ENCODE measurements at regions not wholly inside any gene's neighbourhood (a gene's known extent, or its start where the extent isn't known, plus 50 kb on each side); places are given as distances from the start of the nearest gene placed in this dataset.
"Not testable (repeated sequence)": the region's sequence is repeated elsewhere in the genome, so short reads cannot be mapped to it uniquely, and the experiment has no call there.

DNA sequence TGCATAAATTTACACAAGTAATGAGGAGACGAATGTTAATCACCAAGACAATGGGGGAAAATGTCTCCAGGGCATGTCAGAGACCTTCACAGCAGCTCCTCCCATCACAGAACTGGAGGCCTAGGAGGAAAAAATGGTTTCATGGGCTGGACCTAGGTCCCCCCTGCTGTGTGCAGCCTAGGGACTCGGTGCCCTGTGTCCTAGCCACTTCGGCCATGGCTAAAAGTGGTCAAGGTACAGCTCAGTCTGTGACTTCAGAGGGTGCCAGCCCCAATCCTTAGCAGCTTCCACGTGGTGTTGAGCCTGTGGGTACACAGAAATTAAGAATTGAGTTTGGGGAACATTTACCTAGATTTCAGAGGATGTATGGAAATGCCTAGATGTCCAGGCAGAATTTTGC, 152.2 kb upstream of the KCNJ3 start:
- TF ChIP-seq POLR2A (IDR thresholded peaks at IDR 0.05; ENCODE audit: low read depth, low read length) (no peak), TAF1 (IDR thresholded peaks at IDR 0.05; ENCODE audit: low read depth, low read length) (no peak), POLR2AphosphoS5 (IDR thresholded peaks at IDR 0.05; ENCODE audit: low read depth, low read length) (no peak), POU2F2 (IDR thresholded peaks at IDR 0.05; ENCODE audit: low read depth, low read length) (no peak), SPI1 (IDR thresholded peaks at IDR 0.05; ENCODE audit: low read depth, low read length) (no peak), PAX5 (IDR thresholded peaks at IDR 0.05; ENCODE audit: insufficient read depth, low read length, severe bottlenecking) (no peak)
- no peak for DNase-seq (ENCODE audit: insufficient read length, low spot score)
- FAIRE-seq: no peak

DNA sequence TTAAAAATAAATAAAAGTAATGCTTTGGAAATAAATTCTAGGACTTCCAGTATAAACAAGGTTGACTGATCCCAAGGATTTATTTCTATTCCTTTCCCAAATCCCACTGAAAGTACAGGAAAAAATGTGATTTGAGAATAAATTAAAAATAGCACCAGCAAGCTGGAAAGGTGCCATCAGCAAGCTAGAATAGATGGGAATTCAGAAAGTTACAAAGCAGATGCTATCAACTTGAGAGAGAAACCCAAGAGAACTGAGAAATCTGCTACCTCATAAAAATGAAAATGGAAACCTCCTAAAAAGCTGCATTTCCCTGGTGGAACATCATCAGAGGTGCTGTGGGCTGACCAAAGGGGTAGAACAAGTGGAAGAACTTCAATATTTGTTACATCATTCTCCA, 148.6 kb upstream of the KCNJ3 start:
- FAIRE-seq (no peak), DNase-seq (ENCODE audit: insufficient read length, low spot score) (no peak)
- TF ChIP-seq SPI1 (IDR thresholded peaks at IDR 0.05; ENCODE audit: low read depth, low read length) (no peak), POU2F2 (IDR thresholded peaks at IDR 0.05; ENCODE audit: low read depth, low read length) (no peak), PAX5 (IDR thresholded peaks at IDR 0.05; ENCODE audit: insufficient read depth, low read length, severe bottlenecking) (no peak), POLR2AphosphoS5 (IDR thresholded peaks at IDR 0.05; ENCODE audit: low read depth, low read length) (no peak), TAF1 (IDR thresholded peaks at IDR 0.05; ENCODE audit: low read depth, low read length) (no peak), POLR2A (IDR thresholded peaks at IDR 0.05; ENCODE audit: low read depth, low read length) (no peak)

DNA sequence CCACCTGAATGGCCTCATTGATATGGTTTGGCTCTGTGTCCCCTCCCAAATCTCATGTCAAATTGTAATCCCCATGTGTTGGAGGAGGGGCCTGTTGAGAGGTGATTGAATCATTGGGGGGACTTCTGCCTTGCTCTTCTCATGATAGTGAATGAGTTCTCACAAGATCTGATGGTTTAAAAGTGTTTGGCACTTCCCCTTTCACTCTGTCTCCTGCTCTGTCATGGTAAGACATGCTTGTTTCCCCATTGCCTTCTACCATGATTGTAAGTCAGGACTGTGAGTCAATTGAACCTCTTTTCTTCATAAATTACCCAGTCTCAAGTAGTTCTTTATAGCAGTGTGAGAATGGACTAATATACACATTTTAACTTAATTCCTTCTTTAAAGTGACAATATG, 146.8 kb upstream of the KCNJ3 start:
- no peak for TF ChIP-seq POU2F2 (IDR thresholded peaks at IDR 0.05; ENCODE audit: low read depth, low read length)
- peak; percentile 53 for TF ChIP-seq SPI1 (IDR thresholded peaks at IDR 0.05; ENCODE audit: low read depth, low read length)
- FAIRE-seq: no peak
- no peak for DNase-seq (ENCODE audit: insufficient read length, low spot score)

DNA sequence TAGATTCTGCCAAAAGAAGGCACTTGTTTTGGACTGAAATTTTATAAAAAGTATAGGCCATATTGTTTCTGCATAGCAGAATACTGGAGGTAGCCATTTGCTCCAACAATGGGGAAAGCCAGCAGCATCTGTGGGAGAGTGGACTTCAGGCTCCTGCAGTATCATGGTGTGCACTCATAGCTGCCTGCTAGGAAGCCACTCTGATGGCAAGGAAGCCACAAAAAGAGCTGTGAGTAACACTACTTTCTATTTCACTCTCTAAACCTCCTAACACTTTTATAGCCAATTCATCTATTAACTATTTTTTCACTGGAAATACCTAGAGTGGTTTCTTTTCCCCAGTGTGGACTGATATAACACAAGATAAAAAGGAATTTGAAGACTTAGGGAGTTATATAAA, 144.4 kb upstream of the KCNJ3 start:
- FAIRE-seq (no peak), DNase-seq (ENCODE audit: insufficient read length, low spot score) (no peak)
- no peak for TF ChIP-seq SPI1 (IDR thresholded peaks at IDR 0.05; ENCODE audit: low read depth, low read length)
- TF ChIP-seq POU2F2 (IDR thresholded peaks at IDR 0.05; ENCODE audit: low read depth, low read length): no peak
- no peak for TF ChIP-seq TAF1 (IDR thresholded peaks at IDR 0.05; ENCODE audit: low read depth, low read length)
- TF ChIP-seq POLR2AphosphoS5 (IDR thresholded peaks at IDR 0.05; ENCODE audit: low read depth, low read length): no peak

DNA sequence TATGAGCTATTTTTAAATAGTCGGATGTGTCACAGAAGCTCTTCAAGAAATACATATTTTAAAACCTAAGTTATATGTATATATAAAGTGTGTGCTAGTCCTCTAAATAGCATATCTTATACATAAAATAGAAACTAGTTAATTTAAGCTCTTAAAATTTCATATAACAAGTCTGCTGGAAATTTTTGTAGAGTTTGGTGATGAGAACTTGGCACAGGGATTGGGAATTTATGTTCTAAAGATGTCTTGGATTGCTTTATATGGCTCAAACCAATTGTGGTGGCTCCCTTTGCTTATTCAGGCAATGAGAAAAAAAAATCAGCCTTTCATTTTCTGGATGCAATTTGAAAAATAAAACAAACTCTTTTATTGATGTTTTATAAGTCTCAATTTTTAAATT, 142.8 kb upstream of the KCNJ3 start:
- DNase-seq (ENCODE audit: insufficient read length, low spot score) (no peak), FAIRE-seq (no peak)
- TF ChIP-seq PAX5 (IDR thresholded peaks at IDR 0.05; ENCODE audit: insufficient read depth, low read length, severe bottlenecking) (no peak), SPI1 (IDR thresholded peaks at IDR 0.05; ENCODE audit: low read depth, low read length) (no peak), POLR2AphosphoS5 (IDR thresholded peaks at IDR 0.05; ENCODE audit: low read depth, low read length) (no peak), POLR2A (IDR thresholded peaks at IDR 0.05; ENCODE audit: low read depth, low read length) (no peak), POU2F2 (IDR thresholded peaks at IDR 0.05; ENCODE audit: low read depth, low read length) (no peak), TAF1 (IDR thresholded peaks at IDR 0.05; ENCODE audit: low read depth, low read length) (no peak)

DNA sequence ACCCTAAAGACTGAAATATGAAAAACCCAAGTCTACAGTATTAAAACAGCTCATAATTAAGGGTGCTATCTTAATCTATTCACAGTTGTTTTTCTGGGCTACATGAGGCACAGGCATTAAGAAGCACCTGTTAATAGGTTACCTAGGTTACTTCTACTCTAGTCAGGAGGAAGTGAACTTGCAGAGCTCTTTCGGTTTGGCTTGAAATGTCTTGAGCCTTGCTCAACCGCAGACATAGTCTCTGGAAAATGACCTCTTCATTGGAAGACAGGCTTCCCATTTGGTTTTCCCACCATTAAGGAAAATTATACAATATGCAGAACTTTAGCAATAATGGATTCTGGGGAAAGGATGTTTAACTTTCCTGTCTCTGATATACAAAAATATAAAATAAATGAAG, 142.3 kb upstream of the KCNJ3 start:
- no peak for TF ChIP-seq POLR2A (IDR thresholded peaks at IDR 0.05; ENCODE audit: low read depth, low read length)
- TF ChIP-seq POU2F2 (IDR thresholded peaks at IDR 0.05; ENCODE audit: low read depth, low read length): no peak
- no peak for TF ChIP-seq SPI1 (IDR thresholded peaks at IDR 0.05; ENCODE audit: low read depth, low read length)
- TF ChIP-seq POLR2AphosphoS5 (IDR thresholded peaks at IDR 0.05; ENCODE audit: low read depth, low read length): no peak
- TF ChIP-seq PAX5 (IDR thresholded peaks at IDR 0.05; ENCODE audit: insufficient read depth, low read length, severe bottlenecking): no peak
- no peak for TF ChIP-seq TAF1 (IDR thresholded peaks at IDR 0.05; ENCODE audit: low read depth, low read length)
- DNase-seq (ENCODE audit: insufficient read length, low spot score) (no peak), FAIRE-seq (no peak)

DNA sequence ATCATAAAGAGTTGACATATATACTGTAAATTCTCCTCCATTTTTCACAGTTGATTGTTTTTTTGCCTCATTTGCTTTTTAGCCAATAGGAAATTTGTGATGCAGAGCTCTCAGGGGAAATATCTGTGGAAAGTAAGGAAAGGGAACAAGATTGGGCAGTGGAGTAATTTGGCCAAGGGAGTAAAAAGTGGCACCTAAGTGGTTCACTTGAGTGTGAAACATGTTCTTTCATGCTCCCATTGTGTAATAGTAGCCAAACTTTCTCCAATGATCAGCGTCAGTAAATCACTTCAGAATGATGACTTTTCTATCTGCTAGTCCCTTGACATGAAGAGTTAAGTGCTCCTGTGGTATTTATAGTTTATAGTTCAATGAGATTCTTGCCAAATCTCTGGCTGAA, 141.9 kb upstream of the KCNJ3 start:
- FAIRE-seq (no peak), DNase-seq (ENCODE audit: insufficient read length, low spot score) (no peak)
- TF ChIP-seq TAF1 (IDR thresholded peaks at IDR 0.05; ENCODE audit: low read depth, low read length) (no peak), POU2F2 (IDR thresholded peaks at IDR 0.05; ENCODE audit: low read depth, low read length) (no peak)

DNA sequence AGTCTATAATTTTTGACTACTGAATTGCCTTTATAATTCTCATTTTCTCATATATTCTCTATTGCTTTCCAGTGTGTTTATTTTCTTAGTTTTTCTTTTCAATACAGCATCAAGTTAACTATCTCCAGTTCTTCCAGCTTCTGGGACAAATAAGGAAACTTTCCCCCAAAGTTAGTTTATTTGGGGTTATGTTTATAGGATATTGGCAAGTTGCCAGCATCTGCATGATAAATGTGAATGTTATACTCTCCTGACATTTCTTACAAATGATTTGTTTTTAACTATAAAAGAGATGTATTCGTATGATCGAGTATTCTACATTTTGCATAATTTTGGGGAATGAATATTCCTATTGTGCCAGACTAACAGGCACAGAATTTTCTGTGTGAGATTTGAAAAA, 140.6 kb upstream of the KCNJ3 start:
- FAIRE-seq: no peak
- TF ChIP-seq TAF1 (IDR thresholded peaks at IDR 0.05; ENCODE audit: low read depth, low read length): no peak
- TF ChIP-seq POLR2A (IDR thresholded peaks at IDR 0.05; ENCODE audit: low read depth, low read length): no peak
- no peak for TF ChIP-seq POLR2AphosphoS5 (IDR thresholded peaks at IDR 0.05; ENCODE audit: low read depth, low read length)
- no peak for TF ChIP-seq SPI1 (IDR thresholded peaks at IDR 0.05; ENCODE audit: low read depth, low read length)
- TF ChIP-seq PAX5 (IDR thresholded peaks at IDR 0.05; ENCODE audit: insufficient read depth, low read length, severe bottlenecking): no peak
- no peak for TF ChIP-seq POU2F2 (IDR thresholded peaks at IDR 0.05; ENCODE audit: low read depth, low read length)
- DNase-seq (ENCODE audit: insufficient read length, low spot score): no peak

DNA sequence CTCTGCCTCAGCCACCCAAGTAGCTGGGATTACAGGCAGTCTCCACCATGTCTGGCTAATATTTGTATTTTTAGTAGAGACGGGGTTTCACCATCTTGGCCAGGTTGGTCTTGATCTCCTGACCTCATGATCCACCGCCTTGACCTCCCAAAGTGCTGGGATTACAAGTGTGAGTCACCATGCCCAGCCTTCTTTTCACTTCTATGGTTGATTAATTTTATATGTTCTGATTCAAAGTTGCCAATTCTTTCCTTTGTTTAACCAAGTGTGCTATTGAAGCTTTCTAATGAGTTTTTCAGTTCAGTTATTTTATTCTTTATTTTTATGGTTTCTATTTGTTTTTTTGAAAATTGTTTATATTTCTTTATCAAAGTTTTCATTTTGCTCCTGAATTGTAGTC, 133.1 kb upstream of the KCNJ3 start:
- DNase-seq (ENCODE audit: insufficient read length, low spot score): no peak
- FAIRE-seq: no peak
- TF ChIP-seq POLR2A (IDR thresholded peaks at IDR 0.05; ENCODE audit: low read depth, low read length) (no peak), POLR2AphosphoS5 (IDR thresholded peaks at IDR 0.05; ENCODE audit: low read depth, low read length) (no peak), SPI1 (IDR thresholded peaks at IDR 0.05; ENCODE audit: low read depth, low read length) (no peak), TAF1 (IDR thresholded peaks at IDR 0.05; ENCODE audit: low read depth, low read length) (no peak), POU2F2 (IDR thresholded peaks at IDR 0.05; ENCODE audit: low read depth, low read length) (no peak), PAX5 (IDR thresholded peaks at IDR 0.05; ENCODE audit: insufficient read depth, low read length, severe bottlenecking) (no peak)

DNA sequence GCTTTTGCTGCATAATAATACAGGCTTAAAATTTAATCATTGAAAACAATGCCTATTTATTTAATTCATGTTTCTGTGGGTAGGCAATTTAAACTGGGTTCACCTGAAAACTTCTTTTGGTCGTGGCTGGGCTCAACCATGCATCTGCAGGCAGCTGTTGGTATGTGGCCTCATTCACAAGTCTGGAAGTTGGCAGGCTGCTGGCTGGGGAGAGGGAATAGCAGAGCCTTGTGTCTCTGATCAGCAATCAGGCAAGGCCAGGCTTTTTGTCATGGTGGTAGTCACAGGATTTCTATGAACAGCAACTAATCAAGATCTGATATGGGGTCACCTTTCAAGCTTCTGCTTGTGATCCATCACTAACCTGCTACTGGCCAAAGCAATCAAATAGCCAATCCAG, 130.1 kb upstream of the KCNJ3 start:
- no peak for DNase-seq (ENCODE audit: insufficient read length, low spot score)
- TF ChIP-seq POLR2A (IDR thresholded peaks at IDR 0.05; ENCODE audit: low read depth, low read length) (no peak), PAX5 (IDR thresholded peaks at IDR 0.05; ENCODE audit: insufficient read depth, low read length, severe bottlenecking) (no peak), SPI1 (IDR thresholded peaks at IDR 0.05; ENCODE audit: low read depth, low read length) (no peak)
- FAIRE-seq: no peak

DNA sequence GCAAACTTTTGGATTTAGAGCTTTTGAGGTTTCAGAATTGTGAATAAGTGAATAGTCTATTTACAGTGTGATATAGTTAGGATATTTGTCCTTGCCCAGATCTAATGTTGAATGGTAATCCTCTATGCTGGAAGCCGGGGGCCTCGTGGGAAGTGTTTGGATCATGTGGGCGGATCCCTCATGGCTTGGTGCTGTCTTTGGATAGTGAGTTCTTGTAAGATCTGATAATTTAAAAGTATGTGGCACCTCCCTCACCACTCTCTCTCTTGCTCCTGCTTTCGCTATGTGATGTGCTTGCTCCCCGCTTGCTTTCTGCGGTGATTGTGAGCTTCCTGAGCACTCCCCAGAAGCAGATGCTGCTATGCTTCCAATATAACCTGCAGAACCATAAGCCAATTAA, 128.0 kb upstream of the KCNJ3 start:
- TF ChIP-seq SPI1 (IDR thresholded peaks at IDR 0.05; ENCODE audit: low read depth, low read length): no peak
- TF ChIP-seq PAX5 (IDR thresholded peaks at IDR 0.05; ENCODE audit: insufficient read depth, low read length, severe bottlenecking): no peak
- TF ChIP-seq POU2F2 (IDR thresholded peaks at IDR 0.05; ENCODE audit: low read depth, low read length): no peak
- TF ChIP-seq TAF1 (IDR thresholded peaks at IDR 0.05; ENCODE audit: low read depth, low read length): no peak
- TF ChIP-seq POLR2A (IDR thresholded peaks at IDR 0.05; ENCODE audit: low read depth, low read length): no peak
- no peak for TF ChIP-seq POLR2AphosphoS5 (IDR thresholded peaks at IDR 0.05; ENCODE audit: low read depth, low read length)
- no peak for DNase-seq (ENCODE audit: insufficient read length, low spot score)
- no peak for FAIRE-seq

DNA sequence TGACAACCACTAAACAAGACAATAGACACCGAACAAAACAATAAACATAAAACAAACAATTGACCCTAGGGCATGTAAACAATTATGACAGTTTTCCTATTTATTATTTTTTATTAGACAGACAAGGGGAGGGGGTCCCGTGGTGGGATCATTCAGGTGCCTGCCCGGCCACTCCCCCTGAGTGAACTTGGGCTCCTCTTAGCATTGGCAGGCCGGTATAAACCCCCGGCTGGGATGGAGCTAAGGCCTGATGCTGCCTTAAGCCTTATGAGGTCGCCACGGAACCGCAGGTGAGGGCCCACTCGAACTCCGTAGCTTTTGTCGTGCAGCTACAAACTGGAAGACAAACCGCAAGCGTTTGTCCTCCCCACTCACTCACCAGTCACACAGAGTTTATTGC, 121.8 kb upstream of the KCNJ3 start:
- not testable (repeated sequence) for DNase-seq (ENCODE audit: insufficient read length, low spot score)

More for the DNA sequence above, 121.8 kb upstream of the KCNJ3 start:
- FAIRE-seq: not testable (repeated sequence)

Data from GM12891 (cell line).